NB4 (cell line): ENCODE measurements at regions not wholly inside any gene's neighbourhood (a gene's known extent, or its start where the extent isn't known, plus 50 kb on each side); places are given as distances from the start of the nearest gene placed in this dataset.

ENCODE experiments used
- DNase-seq: peaks from one replicate; pipeline ENCODE4 v3.0.0; 2010; ENCODE audit warnings: low read depth
- H3K4me3 ChIP-seq: one replicate; pipeline ENCODE4 v1.5.1; 2011; ENCODE audit warnings: mild to moderate bottlenecking, low read depth, low read length, moderate library complexity
- MAX ChIP-seq: IDR thresholded peaks from 2 replicates; pipeline ENCODE4 v1.6.1; 2011; ENCODE audit warnings: low read depth, low read length
- MYC ChIP-seq: IDR thresholded peaks from 2 replicates; pipeline ENCODE4 v1.6.1; 2011; ENCODE audit warnings: low read depth, low read length
- POLR2A ChIP-seq: IDR thresholded peaks from 2 replicates; pipeline ENCODE4 v1.6.1; 2011; ENCODE audit warnings: mild to moderate bottlenecking; ENCODE audit not compliant: insufficient read length; ENCODE audit errors: extremely low read depth
- TF ChIP-seq, protein P1 (sequence below): IDR thresholded peaks from one replicate; pipeline ENCODE4 v1.5.1; 2012; ENCODE audit warnings: low read depth, low read length

DNA sequence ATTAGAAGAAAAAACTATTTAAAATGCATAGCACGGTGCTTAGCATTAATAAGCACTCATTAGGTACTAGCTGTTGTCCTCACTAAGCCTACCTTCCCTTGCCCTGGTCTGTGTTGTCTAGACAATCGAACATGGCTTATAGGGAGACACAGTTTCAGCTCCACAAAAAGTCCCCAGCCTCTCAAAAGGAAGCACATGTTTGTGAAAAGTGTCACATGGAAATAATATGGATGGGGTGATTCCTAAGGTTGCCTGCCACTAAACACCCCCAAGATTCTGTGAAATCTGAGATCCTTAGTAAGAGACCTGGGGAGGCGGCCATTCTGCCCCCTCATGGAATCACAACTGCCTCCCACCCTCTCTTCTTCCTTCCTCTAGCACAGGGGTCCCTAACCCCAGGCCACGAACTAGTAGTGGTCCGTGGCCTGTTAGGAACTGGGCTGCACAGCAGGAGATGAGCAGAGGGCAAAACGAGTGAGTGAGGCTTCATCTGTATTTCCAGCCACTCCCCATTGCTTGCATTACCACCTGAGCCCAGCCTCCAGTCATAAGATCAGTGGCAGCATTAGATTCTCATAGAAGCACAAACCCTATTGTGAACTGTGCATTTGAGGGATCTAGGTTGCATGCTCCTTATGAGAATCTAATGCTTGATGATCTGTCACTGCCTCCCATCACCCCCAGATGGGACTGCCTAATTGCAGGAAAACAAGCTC, 59.6 kb upstream of the NDUFV2 start:
- no peak for DNase-seq
- TF ChIP-seq POLR2A, result no peak
- no peak for TF ChIP-seq MAX
- TF ChIP-seq, protein P1, sequence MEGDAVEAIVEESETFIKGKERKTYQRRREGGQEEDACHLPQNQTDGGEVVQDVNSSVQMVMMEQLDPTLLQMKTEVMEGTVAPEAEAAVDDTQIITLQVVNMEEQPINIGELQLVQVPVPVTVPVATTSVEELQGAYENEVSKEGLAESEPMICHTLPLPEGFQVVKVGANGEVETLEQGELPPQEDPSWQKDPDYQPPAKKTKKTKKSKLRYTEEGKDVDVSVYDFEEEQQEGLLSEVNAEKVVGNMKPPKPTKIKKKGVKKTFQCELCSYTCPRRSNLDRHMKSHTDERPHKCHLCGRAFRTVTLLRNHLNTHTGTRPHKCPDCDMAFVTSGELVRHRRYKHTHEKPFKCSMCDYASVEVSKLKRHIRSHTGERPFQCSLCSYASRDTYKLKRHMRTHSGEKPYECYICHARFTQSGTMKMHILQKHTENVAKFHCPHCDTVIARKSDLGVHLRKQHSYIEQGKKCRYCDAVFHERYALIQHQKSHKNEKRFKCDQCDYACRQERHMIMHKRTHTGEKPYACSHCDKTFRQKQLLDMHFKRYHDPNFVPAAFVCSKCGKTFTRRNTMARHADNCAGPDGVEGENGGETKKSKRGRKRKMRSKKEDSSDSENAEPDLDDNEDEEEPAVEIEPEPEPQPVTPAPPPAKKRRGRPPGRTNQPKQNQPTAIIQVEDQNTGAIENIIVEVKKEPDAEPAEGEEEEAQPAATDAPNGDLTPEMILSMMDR, result no peak
- TF ChIP-seq MYC, result no peak
- H3K4me3 ChIP-seq, result no peak overlapping the region

DNA sequence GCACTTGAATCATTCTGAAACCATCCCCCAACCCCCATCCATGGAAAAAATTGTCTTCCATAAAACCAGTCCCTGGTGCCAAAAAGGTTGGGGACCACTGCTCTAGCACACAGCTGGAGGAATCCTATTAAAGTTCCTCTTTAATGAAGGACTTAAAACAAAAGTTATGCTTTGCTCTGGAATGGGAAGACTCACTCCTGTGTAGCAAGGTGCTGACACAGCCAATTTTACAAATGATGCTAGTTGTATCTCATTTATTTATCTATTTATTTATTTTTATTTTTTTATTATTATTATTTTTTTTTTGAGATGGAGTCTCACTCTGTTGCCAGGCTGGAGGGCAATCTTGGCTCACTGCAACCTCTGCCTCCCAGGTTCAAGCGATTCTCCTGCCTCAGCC, 58.9 kb upstream of the NDUFV2 start:
- TF ChIP-seq, protein P1, result no peak
- TF ChIP-seq MAX (no peak), MYC (no peak)
- no peak for DNase-seq
- H3K4me3 ChIP-seq, result no peak overlapping the region

GRCh38 chr18:9047715-9048114, 54.8 kb upstream of the NDUFV2 start:
- no peak overlapping the region for H3K4me3 ChIP-seq
- TF ChIP-seq MYC, result no peak
- TF ChIP-seq, protein P1, result no peak
- no peak for TF ChIP-seq MAX
- TF ChIP-seq POLR2A, result no peak
- no peak for DNase-seq

- no peak overlapping the region for H3K4me3 ChIP-seq
- TF ChIP-seq MYC, result no peak
- TF ChIP-seq POLR2A, result no peak
- no peak for TF ChIP-seq MAX
- TF ChIP-seq, protein P1, result no peak
Observed at GRCh38 chr18:9048236-9048635, 54.3 kb upstream of the NDUFV2 start.

DNA sequence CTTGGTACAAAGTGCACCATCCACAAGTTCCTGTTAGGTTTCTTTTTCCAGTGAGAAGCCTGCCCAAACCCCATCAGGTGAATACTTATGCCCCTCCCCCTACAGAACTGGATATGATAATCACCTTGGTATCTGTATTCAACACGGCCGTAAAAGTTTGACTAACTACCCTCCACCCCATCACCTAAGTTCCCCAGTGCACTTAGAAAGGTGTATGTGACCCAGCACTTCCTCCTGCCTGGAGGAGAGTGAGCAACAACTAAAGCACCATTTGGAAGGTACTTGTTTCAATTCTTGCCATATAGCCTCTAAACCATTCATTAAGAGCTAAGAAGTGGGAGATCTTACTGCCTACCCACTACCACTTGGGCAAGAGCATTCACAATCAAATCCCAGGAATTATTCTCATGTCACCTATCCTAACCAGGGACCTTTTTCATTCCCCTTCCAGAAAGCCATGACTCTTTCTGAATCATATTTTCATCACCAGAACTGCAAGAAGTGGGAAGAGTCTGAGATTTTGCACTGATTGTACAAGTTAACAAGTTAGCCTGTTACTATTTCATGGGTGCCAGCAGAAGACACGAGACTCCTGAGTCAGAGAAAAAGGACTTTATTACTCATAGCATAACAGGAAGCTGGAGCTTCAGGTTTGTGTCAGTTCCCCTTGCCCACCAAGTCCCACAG, 53.5 kb upstream of the NDUFV2 start:
- TF ChIP-seq MYC, result no peak
- no peak for TF ChIP-seq MAX
- no peak for TF ChIP-seq POLR2A
- TF ChIP-seq, protein P1, result no peak
- no peak overlapping the region for H3K4me3 ChIP-seq
- peak; percentile 32 for DNase-seq

More at GRCh38 chr18:9048236-9048635, 54.3 kb upstream of the NDUFV2 start:
- DNase-seq, result no peak
